Epithelial cell of proximal tubule (primary cell): ENCODE measurements at regions not wholly inside any gene's neighbourhood (a gene's known extent, or its start where the extent isn't known, plus 50 kb on each side); places are given as distances from the start of the nearest gene placed in this dataset.

Experiments used
- DNase-seq: peaks from one replicate; pipeline ENCODE4 v3.0.0-alpha.2; 2011; ENCODE audit warnings: low read depth
- H3K4me3 ChIP-seq: 2 replicates; pipeline ENCODE4 v1.5.1; 2011; ENCODE audit warnings: low read depth, mild to moderate bottlenecking, low read length
- TF ChIP-seq, protein P1 (sequence below): conservative IDR thresholded peaks from 2 replicates; pipeline ENCODE4 v1.5.1; 2012; ENCODE audit warnings: low read depth, mild to moderate bottlenecking, low read length

DNA sequence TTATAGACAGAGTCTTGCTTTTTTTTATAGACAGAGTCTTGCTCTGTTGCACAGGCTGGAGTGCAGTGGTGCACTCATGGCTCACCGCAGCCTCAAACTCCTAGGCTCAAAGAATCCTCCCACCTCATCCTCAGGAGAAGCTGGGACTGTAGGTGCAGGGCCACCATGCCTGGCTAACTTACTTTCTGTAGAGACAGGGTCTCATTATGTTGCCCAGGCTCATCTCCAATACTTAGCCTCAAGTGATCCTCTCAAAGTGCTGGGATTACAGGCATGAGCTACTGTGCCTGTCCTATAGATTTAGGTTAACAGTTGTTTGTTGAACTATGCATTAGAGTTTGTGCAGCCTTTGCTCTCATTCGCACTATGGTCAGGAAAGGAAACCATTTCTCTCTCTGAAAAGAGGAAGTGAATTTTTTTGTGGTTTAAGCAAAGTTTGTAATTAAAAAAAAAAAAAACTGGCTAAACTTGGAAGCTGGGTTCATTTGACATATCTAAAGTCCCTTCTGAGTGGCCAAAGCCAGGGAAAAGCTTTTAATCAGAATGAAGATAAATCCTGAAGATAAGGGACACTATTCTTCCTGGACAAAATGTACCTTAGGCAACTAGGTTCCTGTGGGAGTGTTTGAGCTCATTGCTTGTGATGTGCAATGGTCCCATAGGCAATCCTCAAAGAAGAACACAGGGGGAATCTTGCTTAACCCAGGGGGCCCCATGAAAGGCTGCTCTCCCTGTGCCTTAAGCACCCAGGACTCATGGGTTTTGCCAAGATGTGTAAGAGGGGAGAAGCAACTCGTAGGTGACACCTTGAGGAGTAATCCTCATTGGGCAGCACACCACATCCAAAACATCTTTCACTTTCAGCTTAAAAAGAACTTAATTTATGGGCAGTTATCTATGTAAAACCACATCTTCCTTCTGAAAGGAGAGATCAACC is 201.7 kb downstream of the MREG start:
- H3K4me3 ChIP-seq, result no peak overlapping the region
- TF ChIP-seq, protein P1, sequence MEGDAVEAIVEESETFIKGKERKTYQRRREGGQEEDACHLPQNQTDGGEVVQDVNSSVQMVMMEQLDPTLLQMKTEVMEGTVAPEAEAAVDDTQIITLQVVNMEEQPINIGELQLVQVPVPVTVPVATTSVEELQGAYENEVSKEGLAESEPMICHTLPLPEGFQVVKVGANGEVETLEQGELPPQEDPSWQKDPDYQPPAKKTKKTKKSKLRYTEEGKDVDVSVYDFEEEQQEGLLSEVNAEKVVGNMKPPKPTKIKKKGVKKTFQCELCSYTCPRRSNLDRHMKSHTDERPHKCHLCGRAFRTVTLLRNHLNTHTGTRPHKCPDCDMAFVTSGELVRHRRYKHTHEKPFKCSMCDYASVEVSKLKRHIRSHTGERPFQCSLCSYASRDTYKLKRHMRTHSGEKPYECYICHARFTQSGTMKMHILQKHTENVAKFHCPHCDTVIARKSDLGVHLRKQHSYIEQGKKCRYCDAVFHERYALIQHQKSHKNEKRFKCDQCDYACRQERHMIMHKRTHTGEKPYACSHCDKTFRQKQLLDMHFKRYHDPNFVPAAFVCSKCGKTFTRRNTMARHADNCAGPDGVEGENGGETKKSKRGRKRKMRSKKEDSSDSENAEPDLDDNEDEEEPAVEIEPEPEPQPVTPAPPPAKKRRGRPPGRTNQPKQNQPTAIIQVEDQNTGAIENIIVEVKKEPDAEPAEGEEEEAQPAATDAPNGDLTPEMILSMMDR, result no peak
- DNase-seq, result no peak

DNA sequence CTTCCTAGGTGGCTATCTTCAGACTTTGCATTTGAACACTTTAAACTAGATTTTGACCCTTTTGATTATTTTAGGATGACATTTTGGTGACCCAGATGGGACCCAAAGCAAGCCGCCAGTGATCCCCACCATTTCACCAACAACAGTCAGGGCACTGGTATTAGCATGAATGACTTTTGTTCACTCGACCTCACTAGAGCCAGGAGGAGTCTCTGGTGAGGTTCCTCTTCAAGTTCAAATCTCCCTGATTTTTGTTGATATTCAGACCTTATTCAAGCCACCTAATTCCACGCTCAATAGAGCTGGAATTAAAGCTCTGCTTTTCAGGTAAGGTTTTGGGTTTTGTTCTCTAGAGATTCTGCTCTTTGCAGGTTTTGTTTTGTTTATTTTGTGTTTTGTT is 202.3 kb downstream of the MREG start:
- TF ChIP-seq, protein P1, result no peak
- H3K4me3 ChIP-seq, result no peak overlapping the region
- no peak for DNase-seq

DNA sequence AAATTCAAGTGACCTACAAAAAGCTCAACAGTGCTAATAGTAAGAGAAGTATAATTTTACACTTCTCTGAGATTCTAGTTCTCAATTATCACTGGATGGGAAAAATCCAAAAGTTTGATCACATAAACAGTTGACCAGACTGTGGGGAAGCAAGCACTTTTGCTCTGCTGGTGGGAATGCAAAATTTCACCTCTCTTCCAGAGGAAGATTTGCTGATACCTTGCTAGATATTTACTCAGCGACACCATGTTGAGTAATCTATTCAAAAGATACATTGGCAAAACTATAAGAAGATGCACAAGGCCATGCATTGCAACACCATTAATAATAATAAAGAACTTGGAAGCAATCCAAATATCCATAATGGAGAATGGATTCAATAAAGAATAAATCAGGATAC is 204.4 kb downstream of the MREG start:
- no peak overlapping the region for H3K4me3 ChIP-seq
- DNase-seq, result no peak
- TF ChIP-seq, protein P1, result peak; percentile 37

DNA sequence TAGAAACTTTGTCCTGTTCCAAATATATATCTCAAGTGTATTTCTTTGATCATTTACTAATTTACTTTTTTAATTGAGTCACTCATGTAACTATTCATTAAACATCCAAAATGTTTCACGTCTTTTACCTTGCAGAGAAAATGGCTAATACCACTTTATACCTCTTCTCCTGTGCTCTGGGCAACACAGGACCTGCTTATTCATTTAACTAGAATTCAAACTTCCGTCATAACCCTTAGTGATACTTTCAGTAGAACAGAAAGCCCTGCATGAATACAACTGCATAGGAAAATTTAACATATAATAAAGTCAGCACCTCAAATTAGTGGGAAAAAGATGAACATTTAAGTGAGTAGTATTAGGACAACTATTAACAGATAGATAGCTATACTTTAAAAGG is 205.2 kb downstream of the MREG start:
- TF ChIP-seq, protein P1, result no peak
- DNase-seq, result no peak
- H3K4me3 ChIP-seq, result no peak overlapping the region

DNA sequence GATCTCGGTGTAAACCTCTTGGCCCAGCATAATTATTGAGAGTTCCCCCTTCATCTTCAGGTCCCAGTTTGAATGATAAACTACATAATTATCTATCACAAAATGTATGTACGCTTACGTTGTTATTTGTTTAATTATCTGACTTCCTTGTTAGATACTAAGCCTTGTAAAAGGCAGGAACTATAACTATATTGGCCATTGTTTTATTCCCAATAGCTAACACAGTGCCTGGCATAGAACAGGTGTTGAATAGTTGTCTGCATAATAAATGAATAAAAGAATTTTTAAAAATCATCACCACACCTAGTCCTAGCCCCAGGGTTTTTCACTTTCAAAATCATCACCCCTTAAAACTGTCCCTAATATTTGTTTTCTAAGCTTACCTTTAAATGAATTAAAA is 207.9 kb downstream of the MREG start:
- TF ChIP-seq, protein P1, result no peak
- DNase-seq, result no peak
- H3K4me3 ChIP-seq, result no peak overlapping the region

DNA sequence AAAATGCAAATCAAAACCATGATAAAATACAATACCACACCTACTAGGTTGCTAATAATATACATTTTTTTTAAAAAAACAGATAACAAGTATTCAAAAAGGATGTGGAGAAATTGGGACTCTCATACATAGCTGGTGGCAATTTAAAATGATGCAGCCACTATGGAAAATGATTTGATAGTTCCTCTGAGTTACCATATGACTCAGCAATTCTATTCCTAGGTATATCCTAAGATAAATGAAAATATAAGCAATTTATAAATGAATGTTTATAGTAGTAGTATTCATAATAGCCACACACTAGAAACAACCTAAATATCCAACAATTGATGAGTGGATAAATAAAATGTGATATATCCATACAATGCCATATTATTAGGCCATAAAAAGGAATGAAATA is 210.2 kb downstream of the MREG start:
- TF ChIP-seq, protein P1, result no peak
- H3K4me3 ChIP-seq, result no peak overlapping the region
- DNase-seq, result no peak

DNA sequence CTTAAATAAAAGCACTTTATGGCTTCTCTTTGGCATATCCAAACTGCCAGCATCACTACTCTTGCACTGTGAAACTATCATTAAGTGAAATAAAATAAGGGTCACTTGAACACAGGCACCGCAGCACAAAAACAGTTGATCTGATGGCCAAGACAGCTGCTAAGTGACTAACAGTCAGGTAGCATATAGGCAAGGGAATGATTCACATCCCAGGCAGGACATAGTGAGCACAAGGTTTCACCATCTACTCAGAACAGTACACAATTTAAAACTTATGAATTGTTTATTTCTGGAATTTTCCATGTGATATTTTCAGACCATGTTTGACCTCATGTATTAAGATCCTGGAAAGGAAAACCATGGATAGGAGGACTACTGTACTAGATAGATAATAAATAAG is 214.2 kb downstream of the MREG start:
- TF ChIP-seq, protein P1, result no peak

More for the DNA sequence above, 214.2 kb downstream of the MREG start:
- DNase-seq, result no peak
- H3K4me3 ChIP-seq, result no peak overlapping the region
